Astrocyte (in vitro differentiated cells and primary cell): ENCODE measurements at regions not wholly inside any gene's neighbourhood (a gene's known extent, or its start where the extent isn't known, plus 50 kb on each side); places are given as distances from the start of the nearest gene placed in this dataset.
"Not testable (repeated sequence)": the region's sequence is repeated elsewhere in the genome, so short reads cannot be mapped to it uniquely, and the experiment has no call there.

Experiments
- DNase-seq: peaks from one replicate; pipeline ENCODE4 v3.0.0-alpha.2; 2010; ENCODE audit warnings: low read depth
- FAIRE-seq: peaks from 2 replicates; lab custom pipeline; 2011; peaks lifted over from hg19 to GRCh38; lab: Jason Lieb, UNC
- H2AFZ ChIP-seq: 2 replicates; pipeline ENCODE4 v1.6.0; 2012; ENCODE audit warnings: low read depth, low read length, inconsistent platforms
- H3K27ac ChIP-seq: 2 replicates; pipeline ENCODE4 v1.5.1; 2011; ENCODE audit warnings: low read depth, low read length, inconsistent platforms
- H3K27me3 ChIP-seq: 2 replicates; pipeline ENCODE4 v1.6.0; 2011; ENCODE audit warnings: low read length, inconsistent platforms; ENCODE audit not compliant: insufficient read depth
- H3K36me3 ChIP-seq: 2 replicates; pipeline ENCODE4 v1.5.1; 2011; ENCODE audit warnings: low read length, inconsistent platforms; ENCODE audit not compliant: insufficient read depth
- H3K4me1 ChIP-seq: 2 replicates; pipeline ENCODE4 v1.5.1; 2011; ENCODE audit warnings: low read length, inconsistent platforms; ENCODE audit not compliant: insufficient read depth
- H3K4me2 ChIP-seq: 2 replicates; pipeline ENCODE4 v1.6.0; 2012; ENCODE audit warnings: low read length, inconsistent platforms
- H3K4me3 ChIP-seq: 2 replicates; pipeline ENCODE4 v1.5.1; 2011; ENCODE audit warnings: low read depth, mild to moderate bottlenecking, low read length, inconsistent platforms; ENCODE audit not compliant: insufficient read depth
- H3K79me2 ChIP-seq: 2 replicates; pipeline ENCODE4 v1.6.0; 2012; ENCODE audit warnings: mild to moderate bottlenecking, low read length, inconsistent platforms; ENCODE audit not compliant: insufficient read depth
- H3K9ac ChIP-seq: 2 replicates; pipeline ENCODE4 v1.6.0; 2012; ENCODE audit warnings: mild to moderate bottlenecking, low read length, inconsistent platforms
- H3K9me3 ChIP-seq: 2 replicates; pipeline ENCODE4 v1.5.1; 2012; ENCODE audit warnings: low read depth, mild to moderate bottlenecking, low read length, inconsistent platforms; ENCODE audit not compliant: insufficient read depth
- H4K20me1 ChIP-seq: 2 replicates; pipeline ENCODE4 v1.6.0; 2012; ENCODE audit warnings: low read length, inconsistent platforms; ENCODE audit not compliant: insufficient read depth
- H3K27ac Mint-ChIP-seq: one replicate; pipeline ENCODE4 v1.8.0; 2021; ENCODE audit warnings: mild to moderate bottlenecking, mixed read lengths; ENCODE audit not compliant: unreplicated experiment
- H3K27me3 Mint-ChIP-seq: one replicate; pipeline ENCODE4 v1.8.0; 2021; ENCODE audit warnings: low read depth, mixed read lengths; ENCODE audit not compliant: unreplicated experiment
- H3K36me3 Mint-ChIP-seq: one replicate; pipeline ENCODE4 v1.8.0; 2021; ENCODE audit warnings: low read depth, mixed read lengths; ENCODE audit not compliant: unreplicated experiment
- H3K4me1 Mint-ChIP-seq: one replicate; pipeline ENCODE4 v1.8.0; 2021; ENCODE audit warnings: low read depth, mixed read lengths; ENCODE audit not compliant: unreplicated experiment
- H3K4me3 Mint-ChIP-seq: one replicate; pipeline ENCODE4 v1.8.0; 2021; ENCODE audit warnings: mild to moderate bottlenecking, moderate library complexity, mixed read lengths; ENCODE audit not compliant: unreplicated experiment
- H3K9me3 Mint-ChIP-seq: one replicate; pipeline ENCODE4 v1.8.0; 2021; ENCODE audit warnings: mild to moderate bottlenecking, mixed read lengths; ENCODE audit not compliant: unreplicated experiment
- CTCF ChIP-seq: IDR thresholded peaks from 2 replicates; pipeline ENCODE4 v1.5.1; 2011; ENCODE audit warnings: low read depth, mild to moderate bottlenecking, inconsistent platforms, low read length, moderate library complexity; ENCODE audit not compliant: insufficient read depth
- EZH2 ChIP-seq: IDR thresholded peaks from 2 replicates; pipeline ENCODE4 v1.6.1; 2012; ENCODE audit warnings: mild to moderate bottlenecking, low read length, inconsistent platforms; ENCODE audit not compliant: insufficient read depth

- Histone ChIP-seq H3K9me3 (no peaks in the 10 kb centered on the region), H3K27me3 (peaks cover 35% of the 10 kb centered on the region), H3K4me1 (peaks cover 16% of the 10 kb centered on the region), H2AFZ (no peak overlapping the region), H3K9ac (no peak overlapping the region), H3K36me3 (no peaks in the 10 kb centered on the region), H3K4me2 (no peak overlapping the region), H4K20me1 (no peaks in the 10 kb centered on the region), H3K79me2 (no peaks in the 10 kb centered on the region), H3K4me3 (no peak overlapping the region), H3K27ac (no peak overlapping the region)
- Mint-ChIP-seq H3K4me3 (no peak overlapping the region), H3K27me3 (peaks cover 25% of the 10 kb centered on the region), H3K27ac (no peak overlapping the region), H3K9me3 (peaks cover 3% of the 10 kb centered on the region), H3K36me3 (no peaks in the 10 kb centered on the region), H3K4me1 (peaks cover 5% of the 10 kb centered on the region)
- DNase-seq (no peak), FAIRE-seq (no peak)
- TF ChIP-seq CTCF = no peak
Observed at GRCh38 chr12:62194031-62194430, 66.2 kb upstream of the USP15 start.

DNA sequence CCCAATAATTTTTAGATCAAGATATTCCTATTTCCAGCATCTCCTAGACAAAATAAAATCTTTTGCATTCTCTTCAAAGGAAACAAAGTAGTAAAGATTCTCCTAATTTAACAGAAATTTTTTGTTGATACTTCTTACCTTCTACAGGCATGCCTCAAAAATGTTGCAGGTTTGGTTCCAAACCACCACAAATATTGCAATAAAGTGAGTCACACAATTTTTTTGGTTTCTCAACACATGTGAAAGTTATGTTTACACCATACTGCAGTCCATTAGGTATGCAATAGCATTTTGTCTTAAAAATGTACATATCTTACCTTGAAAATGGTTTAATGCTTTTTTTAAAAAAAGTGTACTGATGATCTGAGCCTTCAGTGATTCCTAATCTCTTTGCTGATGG lies 65.6 kb upstream of the USP15 start:
- no peak overlapping the region for H3K9ac ChIP-seq
- Mint-ChIP-seq H3K36me3 (no peaks in the 10 kb centered on the region), H3K9me3 (peaks cover 3% of the 10 kb centered on the region), H3K4me3 (no peak overlapping the region), H3K27me3 (peaks cover 21% of the 10 kb centered on the region), H3K27ac (no peak overlapping the region), H3K4me1 (peaks cover 5% of the 10 kb centered on the region)
- H3K27ac ChIP-seq = no peak overlapping the region
- peaks cover 16% of the 10 kb centered on the region for H3K4me1 ChIP-seq
- no peaks in the 10 kb centered on the region for H3K36me3 ChIP-seq
- H3K79me2 ChIP-seq = no peaks in the 10 kb centered on the region
- H2AFZ ChIP-seq = no peak overlapping the region
- H3K4me2 ChIP-seq = no peak overlapping the region
- no peaks in the 10 kb centered on the region for H4K20me1 ChIP-seq
- H3K27me3 ChIP-seq = peaks cover 29% of the 10 kb centered on the region
- FAIRE-seq (no peak), DNase-seq (peak; percentile 27)
- no peak overlapping the region for H3K4me3 ChIP-seq
- no peaks in the 10 kb centered on the region for H3K9me3 ChIP-seq
- TF ChIP-seq EZH2 (no peak), CTCF (no peak)

- peaks cover 14% of the 10 kb centered on the region for H3K4me1 ChIP-seq
- DNase-seq (no peak), FAIRE-seq (no peak)
- no peaks in the 10 kb centered on the region for H3K36me3 ChIP-seq
- H3K4me3 Mint-ChIP-seq = no peak overlapping the region
- no peak overlapping the region for H3K9ac ChIP-seq
- no peak for TF ChIP-seq CTCF
- TF ChIP-seq EZH2 = no peak
- peaks cover 5% of the 10 kb centered on the region for H3K4me1 Mint-ChIP-seq
- H3K4me3 ChIP-seq = no peak overlapping the region
- H3K27me3 ChIP-seq = peaks cover 14% of the 10 kb centered on the region
- H3K79me2 ChIP-seq = no peaks in the 10 kb centered on the region
- no peak overlapping the region for H2AFZ ChIP-seq
- H3K4me2 ChIP-seq = no peak overlapping the region
- H3K9me3 Mint-ChIP-seq = peaks cover 13% of the 10 kb centered on the region
- H3K27ac ChIP-seq = no peak overlapping the region
- no peaks in the 10 kb centered on the region for H3K9me3 ChIP-seq
- no peaks in the 10 kb centered on the region for H4K20me1 ChIP-seq
- H3K27me3 Mint-ChIP-seq = peaks cover 9% of the 10 kb centered on the region
- no peaks in the 10 kb centered on the region for H3K36me3 Mint-ChIP-seq
- H3K27ac Mint-ChIP-seq = no peak overlapping the region
Observed at GRCh38 chr12:62196146-62196545, 64.1 kb upstream of the USP15 start.

DNA sequence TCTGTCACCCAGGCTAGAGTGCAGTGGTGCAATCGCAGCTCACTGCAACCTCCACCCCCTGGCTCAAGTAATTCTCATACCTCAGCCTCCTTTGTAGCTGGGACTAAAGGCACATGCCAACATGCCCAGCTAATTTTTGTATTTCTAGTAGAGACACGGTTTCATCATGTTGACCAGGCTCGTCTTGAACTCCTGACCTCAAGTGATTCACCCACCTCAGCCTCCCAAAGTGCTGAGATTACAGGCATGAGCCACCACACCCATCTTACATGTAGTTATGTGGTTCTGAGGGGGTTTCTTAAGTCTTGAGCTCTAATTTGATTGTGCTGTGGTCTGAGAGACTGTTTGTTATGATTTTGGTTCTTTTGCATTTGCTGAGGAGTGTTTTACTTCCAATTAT lies 57.3 kb upstream of the USP15 start:
- H3K4me1 Mint-ChIP-seq, FAIRE-seq, H3K27ac Mint-ChIP-seq: not testable (repeated sequence)

More for the DNA sequence above, 57.3 kb upstream of the USP15 start:
- H3K79me2 ChIP-seq, H3K4me2 ChIP-seq, H3K36me3 ChIP-seq, H3K27ac ChIP-seq, H3K4me3 ChIP-seq, H3K4me1 ChIP-seq, H3K27me3 Mint-ChIP-seq, H2AFZ ChIP-seq, H3K9ac ChIP-seq, H3K4me3 Mint-ChIP-seq, H3K27me3 ChIP-seq, H3K36me3 Mint-ChIP-seq, H4K20me1 ChIP-seq, DNase-seq, H3K9me3 ChIP-seq: not testable (repeated sequence)
- H3K9me3 Mint-ChIP-seq = peaks cover 11% of the 10 kb centered on the region
